C4-2B (cell line): ENCODE measurements at regions not wholly inside any gene's neighbourhood (a gene's known extent, or its start where the extent isn't known, plus 50 kb on each side); places are given as distances from the start of the nearest gene placed in this dataset.

Experiments
- CTCF ChIP-seq: fragments of 450-650 bp; conservative IDR thresholded peaks from 2 replicates; pipeline ENCODE4 v1.5.1; 2017; ENCODE audit warnings: mild to moderate bottlenecking
- ZFX ChIP-seq: fragments of 450-650 bp; IDR thresholded peaks from 2 replicates; pipeline ENCODE4 v1.6.1; 2017

DNA sequence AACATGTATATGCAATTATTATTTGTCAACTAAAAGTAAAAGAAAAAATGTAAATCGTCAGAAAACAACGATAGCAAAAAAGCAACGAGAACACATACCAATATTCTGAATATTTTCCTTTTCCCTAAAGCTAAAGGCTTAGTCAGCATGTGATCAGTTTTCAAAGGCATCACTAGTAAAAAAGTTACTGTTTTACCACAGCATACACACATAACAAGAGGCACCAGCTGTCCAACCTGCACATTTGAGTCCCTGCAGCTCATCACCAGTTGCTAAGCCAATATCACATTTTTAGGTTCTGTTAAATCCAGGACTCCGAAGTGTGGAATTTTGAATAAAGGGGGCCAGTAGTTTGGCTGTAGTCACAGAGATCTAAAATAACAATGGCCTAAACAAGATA, 203.8 kb downstream of the ADGRA3 start:
- TF ChIP-seq CTCF: no peak
- no peak for TF ChIP-seq ZFX
